H9 (cell line): ENCODE measurements at regions not wholly inside any gene's neighbourhood (a gene's known extent, or its start where the extent isn't known, plus 50 kb on each side); places are given as distances from the start of the nearest gene placed in this dataset.

Experiments
- DNase-seq: peaks from one replicate; pipeline ENCODE4 v3.0.0-alpha.2; 2017
- H2AFZ ChIP-seq: one replicate; pipeline ENCODE4 v1.6.1; 2013; ENCODE audit warnings: mild to moderate bottlenecking, low read length, control low read depth, moderate library complexity
- H2AK5ac ChIP-seq: 2 replicates; pipeline ENCODE4 v1.6.1; 2013; ENCODE audit warnings: low read length, control low read depth, mixed read lengths; ENCODE audit not compliant: insufficient read length
- H2BK120ac ChIP-seq: one replicate; pipeline ENCODE4 v1.6.1; 2013; ENCODE audit warnings: low read depth, mild to moderate bottlenecking, low read length, control low read depth, inconsistent platforms; ENCODE audit not compliant: poor library complexity, severe bottlenecking
- H2BK12ac ChIP-seq: 2 replicates; pipeline ENCODE4 v1.6.1; 2013; ENCODE audit warnings: low read length, control low read depth, mixed read lengths, low read depth; ENCODE audit not compliant: insufficient read length
- H2BK15ac ChIP-seq: 2 replicates; pipeline ENCODE4 v1.6.1; 2013; ENCODE audit warnings: low read depth, low read length, control low read depth
- H2BK20ac ChIP-seq: one replicate; pipeline ENCODE4 v1.6.1; 2013; ENCODE audit warnings: low read depth, mild to moderate bottlenecking, low read length, control low read depth, inconsistent platforms; ENCODE audit not compliant: poor library complexity, severe bottlenecking
- H2BK5ac ChIP-seq: 2 replicates; pipeline ENCODE4 v1.6.1; 2013; ENCODE audit warnings: low read length, control low read depth, mixed read lengths; ENCODE audit not compliant: insufficient read length
- H3K14ac ChIP-seq: 2 replicates; pipeline ENCODE4 v1.6.1; 2013; ENCODE audit warnings: low read length, control low read depth; ENCODE audit not compliant: insufficient read depth
- H3K18ac ChIP-seq: 2 replicates; pipeline ENCODE4 v1.6.1; 2013; ENCODE audit warnings: low read depth, mild to moderate bottlenecking, mixed read lengths, low read length, control low read depth; ENCODE audit not compliant: insufficient read length
- H3K23ac ChIP-seq: 2 replicates; pipeline ENCODE4 v1.6.1; 2013; ENCODE audit warnings: low read length, control low read depth, mixed read lengths, low read depth; ENCODE audit not compliant: insufficient read length
- H3K23me2 ChIP-seq: 2 replicates; pipeline ENCODE4 v1.6.1; 2013; ENCODE audit warnings: low read depth, mild to moderate bottlenecking, mixed read lengths, low read length, control low read depth; ENCODE audit not compliant: insufficient read length, poor library complexity, severe bottlenecking
- H3K27ac ChIP-seq: 2 replicates; pipeline ENCODE4 v1.5.1; 2013; ENCODE audit warnings: low read length, control low read depth, mixed read lengths, low read depth; ENCODE audit not compliant: insufficient read length
- H3K27me3 ChIP-seq: 2 replicates; pipeline ENCODE4 v1.6.1; 2013; ENCODE audit warnings: low read length, control low read depth, inconsistent platforms; ENCODE audit not compliant: insufficient read depth
- H3K4ac ChIP-seq: 2 replicates; pipeline ENCODE4 v1.6.1; 2013; ENCODE audit warnings: low read depth, mild to moderate bottlenecking, control low read depth, inconsistent platforms, low read length, moderate library complexity
- H3K4me1 ChIP-seq: 2 replicates; pipeline ENCODE4 v1.6.1; 2013; ENCODE audit warnings: low read length, control low read depth, inconsistent platforms; ENCODE audit not compliant: insufficient read depth
- H3K4me2 ChIP-seq: 2 replicates; pipeline ENCODE4 v1.6.1; 2013; ENCODE audit warnings: low read length, control low read depth, mixed read lengths; ENCODE audit not compliant: insufficient read length, insufficient read depth
- H3K56ac ChIP-seq: 2 replicates; pipeline ENCODE4 v1.6.1; 2013; ENCODE audit warnings: low read depth, mild to moderate bottlenecking, mixed read lengths, low read length, control low read depth; ENCODE audit not compliant: insufficient read length
- H3K79me1 ChIP-seq: 2 replicates; pipeline ENCODE4 v1.6.1; 2013; ENCODE audit warnings: low read depth, mild to moderate bottlenecking, moderate library complexity, low read length, control low read depth, inconsistent platforms; ENCODE audit not compliant: insufficient read depth, poor library complexity, severe bottlenecking
- H3K79me2 ChIP-seq: 2 replicates; pipeline ENCODE4 v1.6.1; 2013; ENCODE audit warnings: low read length, control low read depth, inconsistent platforms; ENCODE audit not compliant: insufficient read depth
- H3K9ac ChIP-seq: 2 replicates; pipeline ENCODE4 v1.6.1; 2013; ENCODE audit warnings: low read length, control low read depth, mixed read lengths; ENCODE audit not compliant: insufficient read length; ENCODE audit errors: extremely low read depth
- H3K9me3 ChIP-seq: one replicate; pipeline ENCODE4 v1.6.1; 2013; ENCODE audit warnings: low read depth, low read length, inconsistent platforms; ENCODE audit not compliant: control insufficient read depth
- H3T11ph ChIP-seq: one replicate; pipeline ENCODE4 v1.6.1; 2013; ENCODE audit warnings: mild to moderate bottlenecking, low read length, control low read depth, inconsistent platforms
- H4K20me1 ChIP-seq: one replicate; pipeline ENCODE4 v1.6.1; 2013; ENCODE audit not compliant: control insufficient read depth, insufficient read length, insufficient read depth
- H4K5ac ChIP-seq: 2 replicates; pipeline ENCODE4 v1.6.1; 2013; ENCODE audit warnings: low read depth, mild to moderate bottlenecking, mixed read lengths, low read length, control low read depth; ENCODE audit not compliant: insufficient read length
- H4K8ac ChIP-seq: replicated peaks from 2 replicates; pipeline ENCODE4 v1.6.1; 2013; ENCODE audit warnings: low read length, control low read depth, mixed read lengths, low read depth; ENCODE audit not compliant: insufficient read length
- H4K91ac ChIP-seq: 2 replicates; pipeline ENCODE4 v1.6.1; 2013; ENCODE audit warnings: low read depth, mild to moderate bottlenecking, moderate library complexity, mixed read lengths, low read length, control low read depth; ENCODE audit not compliant: insufficient read length
- H3K27ac Mint-ChIP-seq, 3 experiments: 2 replicates in 2 of 3; 3 replicates in 1 of 3; pipeline ENCODE4 v1.8.0; 2020 to 2021; ENCODE audit warnings: mixed read lengths in 3 of 3, mild to moderate bottlenecking in 1 of 3, moderate library complexity in 1 of 3
- H3K27me3 Mint-ChIP-seq: 2 replicates; pipeline ENCODE4 v1.8.0; 2021; ENCODE audit warnings: low read depth, mild to moderate bottlenecking, moderate library complexity, mixed read lengths
- H3K36me3 Mint-ChIP-seq, 3 experiments: 2 replicates in 2 of 3; 3 replicates in 1 of 3; pipeline ENCODE4 v1.8.0; 2020 to 2021; ENCODE audit warnings: low read depth in 3 of 3, mixed read lengths in 3 of 3; ENCODE audit not compliant: insufficient read depth in 1 of 3
- H3K4me1 Mint-ChIP-seq, 2 experiments: 2 replicates each; pipeline ENCODE4 v1.8.0; 2020; ENCODE audit warnings: mixed read lengths in 2 of 2
- H3K4me3 Mint-ChIP-seq, 2 experiments: 2 replicates in 1 of 2; 3 replicates in 1 of 2; pipeline ENCODE4 v1.8.0; 2020 to 2021; ENCODE audit warnings: mild to moderate bottlenecking in 2 of 2, mixed read lengths in 2 of 2, moderate library complexity in 1 of 2
- H3K9me3 Mint-ChIP-seq, 2 experiments: 2 replicates in 1 of 2; 3 replicates in 1 of 2; pipeline ENCODE4 v1.8.0; 2020; ENCODE audit warnings: mild to moderate bottlenecking in 2 of 2, mixed read lengths in 2 of 2, moderate library complexity in 1 of 2
- CTCF ChIP-seq: fragments of 200-600 bp; sonication (generic); conservative IDR thresholded peaks from 3 replicates; pipeline ENCODE4 v1.8.0; 2021; ENCODE audit warnings: antibody characterized with exemption, mild to moderate bottlenecking
- WGBS: extraction: QIAGEN DNeasy Blood & Tissue Kit; methylation state at CpG from one replicate; pipeline ENCODE4 v1.1.7; 2013; ENCODE audit warnings: missing lambda C conversion rate, low lambda C conversion rate, mixed read lengths; ENCODE audit not compliant: insufficient read length; ENCODE audit errors: extremely low coverage; 5-methylcytosine and 5-hydroxymethylcytosine counted together

DNA sequence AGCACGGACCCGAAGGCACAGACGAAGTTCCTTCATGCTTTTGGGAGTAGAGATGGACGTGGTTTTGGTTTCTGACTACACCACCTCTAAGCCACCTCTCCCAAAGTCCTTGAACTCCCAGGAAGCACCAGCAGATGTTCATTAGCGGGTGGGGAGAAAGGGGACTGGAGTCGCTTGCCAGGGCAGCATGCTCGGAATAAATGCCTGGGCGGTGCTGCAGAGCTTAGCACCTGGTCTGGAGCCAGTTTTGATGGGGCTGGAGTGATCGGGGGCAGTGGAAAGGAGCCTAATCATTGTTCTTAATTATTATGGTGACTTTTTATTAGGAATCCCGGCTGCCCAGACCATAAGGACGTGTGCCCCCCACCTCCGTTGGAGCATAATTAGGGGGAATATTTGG lies 220.8 kb downstream of the TFCP2L1 start:
- Histone ChIP-seq H3K27ac (no peak overlapping the region), H4K5ac (no peak overlapping the region), H3K23me2 (no peaks in the 10 kb centered on the region), H3K18ac (no peak overlapping the region), H4K20me1 (no peaks in the 10 kb centered on the region), H2BK15ac (no peak overlapping the region), H3K4ac (no peak overlapping the region), H3K9ac (no peak overlapping the region), H3K79me1 (no peaks in the 10 kb centered on the region), H3K14ac (no peak overlapping the region), H3K56ac (no peak overlapping the region), H2AFZ (no peak overlapping the region), H4K91ac (no peak overlapping the region), H4K8ac (no peak overlapping the region), H3K27me3 (no peaks in the 10 kb centered on the region), H3T11ph (no peak overlapping the region), H2AK5ac (no peak overlapping the region), H3K4me2 (no peak overlapping the region), H2BK12ac (no peak overlapping the region), H3K79me2 (no peaks in the 10 kb centered on the region), H3K9me3 (no peaks in the 10 kb centered on the region), H2BK120ac (no peak overlapping the region), H3K23ac (no peak overlapping the region), H2BK5ac (no peak overlapping the region), H2BK20ac (no peak overlapping the region), H3K4me1 (no peaks in the 10 kb centered on the region)
- Mint-ChIP-seq H3K27me3 (peaks cover 88% of the 10 kb centered on the region), H3K27ac (no peak overlapping the region), H3K36me3 (no peaks in the 10 kb centered on the region), H3K4me3 (no peak overlapping the region), H3K9me3 (no peaks in the 10 kb centered on the region; a peak in 1 of 5 replicates), H3K4me1 (peaks cover 16 to 18% of the 10 kb centered on the region in 2 experiments)
- no peak for DNase-seq
- no CpG with 5 or more reads among the region's 12 CpGs for WGBS
- no peak for TF ChIP-seq CTCF
